Upper lobe of right lung (tissue), 1 donor: ENCODE measurements at regions not wholly inside any gene's neighbourhood (a gene's known extent, or its start where the extent isn't known, plus 50 kb on each side); places are given as distances from the start of the nearest gene placed in this dataset.
"Not testable (repeated sequence)": the region's sequence is repeated elsewhere in the genome, so short reads cannot be mapped to it uniquely, and the experiment has no call there.

Experiments used
- ATAC-seq: fragments of 200-7000 bp; cut with Tn5 transposase; one replicate; pipeline ENCODE4 v1.9.1; 2020; ENCODE audit warnings: mild to moderate bottlenecking, moderate library complexity
- DNase-seq: peaks from one replicate; pipeline ENCODE4 v3.0.0-alpha.2; 2020
- H3K27ac ChIP-seq: fragments of 200-600 bp; one replicate; pipeline ENCODE4 v1.8.0; 2022
- H3K27me3 ChIP-seq: fragments of 200-600 bp; one replicate; pipeline ENCODE4 v1.8.0; 2022; ENCODE audit warnings: mild to moderate bottlenecking
- H3K36me3 ChIP-seq: fragments of 200-600 bp; one replicate; pipeline ENCODE4 v1.8.0; 2022
- H3K4me1 ChIP-seq: fragments of 200-600 bp; one replicate; pipeline ENCODE4 v1.8.0; 2022
- H3K4me3 ChIP-seq: fragments of 200-600 bp; one replicate; pipeline ENCODE4 v1.8.0; 2022; ENCODE audit warnings: mild to moderate bottlenecking
- H3K9me3 ChIP-seq: fragments of 200-600 bp; one replicate; pipeline ENCODE4 v1.8.0; 2022
- CTCF ChIP-seq: fragments of 200-600 bp; IDR thresholded peaks from one replicate; pipeline ENCODE4 v1.8.0; 2022; ENCODE audit warnings: antibody characterized with exemption
- intact Hi-C: fragments of 100-400 bp; cut with DNase I; formaldehyde crosslinking; loops from one replicate; pipeline ENCODE4 v1.11.0; 2022
- donor health status: DM: no; HTN: yes; CAD: no; lungs with severe emphysema.

GRCh38 chr2:109689973-109690372 lies 75.8 kb downstream of the SOWAHC start:
- no peak for TF ChIP-seq CTCF
- intact Hi-C loops: no loop called here
- H3K4me3 ChIP-seq: no peak overlapping the region
- peaks cover 25% of the 10 kb centered on the region for H3K4me1 ChIP-seq
- no peaks in the 10 kb centered on the region for H3K9me3 ChIP-seq
- no peaks in the 10 kb centered on the region for H3K36me3 ChIP-seq
- DNase-seq (no peak), ATAC-seq (no peak)
- H3K27me3 ChIP-seq: no peaks in the 10 kb centered on the region
- H3K27ac ChIP-seq: peak overlapping the region; percentile 31

GRCh38 chr2:109690457-109690821 lies 76.3 kb downstream of the SOWAHC start:
- Histone ChIP-seq H3K27me3 (no peaks in the 10 kb centered on the region), H3K36me3 (no peaks in the 10 kb centered on the region), H3K27ac (peak overlapping the region; percentile 31), H3K9me3 (no peaks in the 10 kb centered on the region), H3K4me3 (no peak overlapping the region), H3K4me1 (peaks cover 25% of the 10 kb centered on the region)
- intact Hi-C loops: no loop called here
- DNase-seq (peak; percentile 41), ATAC-seq (no peak)
- no peak for TF ChIP-seq CTCF

GRCh38 chr2:109690822-109691541 lies 76.8 kb downstream of the SOWAHC start:
- Histone ChIP-seq H3K4me1 (peaks cover 25% of the 10 kb centered on the region), H3K27me3 (no peaks in the 10 kb centered on the region), H3K36me3 (no peaks in the 10 kb centered on the region), H3K4me3 (no peak overlapping the region), H3K27ac (peak overlapping the region; percentile 65), H3K9me3 (no peaks in the 10 kb centered on the region)
- intact Hi-C loops: no loop called here
- no peak for TF ChIP-seq CTCF
- peak; percentile 53 for ATAC-seq
- DNase-seq: peak; percentile 54

- Histone ChIP-seq H3K36me3 (no peaks in the 10 kb centered on the region), H3K4me3 (no peak overlapping the region), H3K4me1 (peaks cover 25% of the 10 kb centered on the region), H3K9me3 (no peaks in the 10 kb centered on the region), H3K27me3 (no peaks in the 10 kb centered on the region), H3K27ac (peak overlapping the region; percentile 65)
- DNase-seq: peak; percentile 68
- ATAC-seq: peak; percentile 80
- no peak for TF ChIP-seq CTCF
- intact Hi-C loops: no loop called here
These were observed 78.0 kb downstream of the SOWAHC start for GRCh38 chr2:109692013-109692743.

- H3K36me3 ChIP-seq, intact Hi-C loops, H3K9me3 ChIP-seq, H3K27ac ChIP-seq, ATAC-seq, DNase-seq, H3K4me3 ChIP-seq, H3K27me3 ChIP-seq: not testable (repeated sequence)
- H3K4me1 ChIP-seq: peaks cover 25% of the 10 kb centered on the region
These were observed 78.7 kb downstream of the SOWAHC start for GRCh38 chr2:109692831-109693230.

- peak; percentile 26 for DNase-seq
- H3K4me3 ChIP-seq, H3K9me3 ChIP-seq, H3K27me3 ChIP-seq, H3K36me3 ChIP-seq, intact Hi-C loops, H3K27ac ChIP-seq, ATAC-seq: not testable (repeated sequence)
- H3K4me1 ChIP-seq: peaks cover 25% of the 10 kb centered on the region
These were observed 79.1 kb downstream of the SOWAHC start for GRCh38 chr2:109693292-109693691.
